GM12873 (cell line): ENCODE measurements at regions not wholly inside any gene's neighbourhood (a gene's known extent, or its start where the extent isn't known, plus 50 kb on each side); places are given as distances from the start of the nearest gene placed in this dataset.

Experiments
- TF ChIP-seq, protein P1 (sequence below): IDR thresholded peaks from 2 replicates; pipeline ENCODE4 v1.5.1; 2012; ENCODE audit warnings: low read depth, mild to moderate bottlenecking, moderate library complexity, low read length, control low read depth; ENCODE audit not compliant: insufficient read depth; ENCODE audit errors: missing control alignments

GRCh38 chr3:30475038-30475808, 131.2 kb upstream of the TGFBR2 start:
- TF ChIP-seq, protein P1, sequence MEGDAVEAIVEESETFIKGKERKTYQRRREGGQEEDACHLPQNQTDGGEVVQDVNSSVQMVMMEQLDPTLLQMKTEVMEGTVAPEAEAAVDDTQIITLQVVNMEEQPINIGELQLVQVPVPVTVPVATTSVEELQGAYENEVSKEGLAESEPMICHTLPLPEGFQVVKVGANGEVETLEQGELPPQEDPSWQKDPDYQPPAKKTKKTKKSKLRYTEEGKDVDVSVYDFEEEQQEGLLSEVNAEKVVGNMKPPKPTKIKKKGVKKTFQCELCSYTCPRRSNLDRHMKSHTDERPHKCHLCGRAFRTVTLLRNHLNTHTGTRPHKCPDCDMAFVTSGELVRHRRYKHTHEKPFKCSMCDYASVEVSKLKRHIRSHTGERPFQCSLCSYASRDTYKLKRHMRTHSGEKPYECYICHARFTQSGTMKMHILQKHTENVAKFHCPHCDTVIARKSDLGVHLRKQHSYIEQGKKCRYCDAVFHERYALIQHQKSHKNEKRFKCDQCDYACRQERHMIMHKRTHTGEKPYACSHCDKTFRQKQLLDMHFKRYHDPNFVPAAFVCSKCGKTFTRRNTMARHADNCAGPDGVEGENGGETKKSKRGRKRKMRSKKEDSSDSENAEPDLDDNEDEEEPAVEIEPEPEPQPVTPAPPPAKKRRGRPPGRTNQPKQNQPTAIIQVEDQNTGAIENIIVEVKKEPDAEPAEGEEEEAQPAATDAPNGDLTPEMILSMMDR: no peak

- TF ChIP-seq, protein P1: no peak
Observed at GRCh38 chr3:30475809-30476178, 130.6 kb upstream of the TGFBR2 start.

GRCh38 chr3:30476368-30477084, 129.9 kb upstream of the TGFBR2 start:
- TF ChIP-seq, protein P1: no peak

DNA sequence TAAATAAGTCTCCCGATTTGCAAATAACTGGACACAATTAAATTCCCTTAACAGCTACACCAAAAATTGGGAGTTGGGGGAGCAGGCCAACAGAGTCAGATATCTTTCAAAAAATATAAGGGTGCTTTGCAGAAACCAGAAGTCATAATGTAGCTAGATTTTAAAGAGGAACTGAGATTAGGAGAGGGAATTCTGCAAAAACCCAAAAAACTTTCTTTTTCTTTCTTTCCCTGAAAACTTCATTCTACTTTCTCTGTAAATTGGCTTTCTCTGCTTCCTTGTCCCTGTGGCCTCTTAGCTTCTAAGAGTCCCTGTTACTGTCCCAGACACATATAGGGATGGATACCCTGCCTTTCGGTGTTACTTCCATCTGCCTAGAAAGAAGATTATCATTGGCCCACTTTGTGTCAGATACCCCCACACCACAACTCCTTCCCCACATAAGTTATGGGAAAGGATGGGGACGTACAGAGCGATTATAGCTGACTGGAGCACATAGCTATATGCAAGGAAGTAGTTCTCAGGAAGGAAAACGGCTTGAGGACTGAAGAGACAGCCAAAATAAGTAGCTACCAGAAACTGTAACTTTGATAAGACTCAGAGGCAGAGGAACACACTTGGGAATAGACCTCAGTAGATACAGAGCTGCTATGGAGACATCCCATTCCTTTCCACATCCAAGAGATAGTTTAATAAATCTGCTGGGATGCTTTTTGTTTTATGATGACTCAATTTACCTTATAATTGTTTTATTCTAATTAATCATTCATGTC, 129.1 kb upstream of the TGFBR2 start:
- TF ChIP-seq, protein P1: no peak

GRCh38 chr3:30480587-30480986, 125.8 kb upstream of the TGFBR2 start:
- TF ChIP-seq, protein P1: no peak

DNA sequence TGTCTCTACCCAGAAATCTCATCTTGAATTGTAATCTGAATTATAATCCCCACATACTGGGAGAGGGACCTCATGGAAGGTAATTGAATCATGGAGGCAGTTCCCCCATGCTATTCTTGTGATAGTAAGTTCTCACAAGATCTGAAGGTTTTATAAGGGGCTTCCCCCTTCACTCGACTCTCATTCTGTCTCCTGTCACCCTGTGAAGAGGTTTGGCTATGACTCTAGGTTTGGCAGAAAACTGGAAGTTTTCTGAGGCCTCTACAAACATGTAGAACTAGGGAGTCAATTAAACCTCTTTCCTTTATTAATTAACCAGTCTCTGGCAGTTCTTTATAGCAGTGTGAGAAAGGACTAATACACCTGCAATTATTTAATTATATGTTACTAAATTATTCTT, 125.2 kb upstream of the TGFBR2 start:
- TF ChIP-seq, protein P1: no peak

DNA sequence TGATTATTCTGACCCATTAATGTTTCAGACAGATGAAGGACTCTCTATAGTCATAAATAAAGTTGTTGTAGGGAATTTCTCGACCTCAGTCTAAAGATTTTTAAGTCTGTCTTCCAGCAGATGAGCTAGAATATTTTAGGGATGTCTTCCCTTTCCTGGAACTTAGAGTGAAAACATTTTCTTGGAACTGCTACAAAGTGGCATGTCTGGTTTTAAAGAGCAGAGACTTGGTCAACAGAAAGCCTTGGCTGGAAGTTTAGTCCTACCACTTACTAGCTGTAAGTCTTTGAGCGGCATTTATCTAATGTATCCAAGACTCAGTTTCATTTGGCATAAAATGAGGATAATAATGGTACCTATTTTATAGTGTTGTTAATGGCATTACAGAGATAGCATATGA, 120.0 kb upstream of the TGFBR2 start:
- TF ChIP-seq, protein P1: no peak
